ENCODE measurements at regions not wholly inside any gene's neighbourhood (a gene's known extent, or its start where the extent isn't known, plus 50 kb on each side); places are given as distances from the start of the nearest gene placed in this dataset.

DNA sequence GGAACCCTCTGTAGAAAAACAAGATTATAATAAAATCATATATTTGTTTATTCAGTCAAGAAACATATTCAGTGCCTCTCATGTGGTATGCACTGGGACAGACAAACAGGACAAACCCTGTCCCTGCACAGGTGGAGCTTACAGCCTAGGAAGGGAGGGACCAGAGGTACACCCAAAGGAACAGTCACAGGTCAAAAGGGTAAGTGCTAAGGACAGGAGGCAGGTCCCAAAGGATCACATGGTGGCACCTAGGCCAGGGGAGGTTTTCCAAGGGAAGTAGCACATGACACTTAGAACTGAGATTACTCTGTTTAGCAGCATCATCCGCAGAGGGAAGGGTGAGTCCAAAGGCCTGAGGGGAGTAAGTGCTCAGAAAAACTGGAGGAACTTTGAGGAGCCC, 254.4 kb upstream of the ARRDC4 start:
- no peak overlapping the region for H3K27ac ChIP-seq (ENCODE audit: low read length)
- no peaks in the 10 kb centered on the region for H3K4me1 ChIP-seq (ENCODE audit: control insufficient read depth, low read depth, low read length)
- H3K27me3 ChIP-seq (ENCODE audit: control insufficient read depth, insufficient read depth, low read length): no peaks in the 10 kb centered on the region
- H3K36me3 ChIP-seq (ENCODE audit: control insufficient read depth, low read depth, low read length): no peaks in the 10 kb centered on the region
- no peak overlapping the region for H3K4me3 ChIP-seq (ENCODE audit: low read length)
- no peak overlapping the region for H3K9ac ChIP-seq (ENCODE audit: low read length)
- no peaks in the 10 kb centered on the region for H3K9me3 ChIP-seq (ENCODE audit: control insufficient read depth, low read depth, low read length)

GRCh38 chr15:97708252-97708651, 252.3 kb upstream of the ARRDC4 start:
- Histone ChIP-seq H3K27me3 (ENCODE audit: control insufficient read depth, insufficient read depth, low read length) (no peaks in the 10 kb centered on the region), H3K9me3 (ENCODE audit: control insufficient read depth, low read depth, low read length) (no peaks in the 10 kb centered on the region), H3K4me1 (ENCODE audit: control insufficient read depth, low read depth, low read length) (no peaks in the 10 kb centered on the region), H3K27ac (ENCODE audit: low read length) (no peak overlapping the region), H3K36me3 (ENCODE audit: control insufficient read depth, low read depth, low read length) (no peaks in the 10 kb centered on the region), H3K4me3 (ENCODE audit: low read length) (no peak overlapping the region), H3K9ac (ENCODE audit: low read length) (no peak overlapping the region)

DNA sequence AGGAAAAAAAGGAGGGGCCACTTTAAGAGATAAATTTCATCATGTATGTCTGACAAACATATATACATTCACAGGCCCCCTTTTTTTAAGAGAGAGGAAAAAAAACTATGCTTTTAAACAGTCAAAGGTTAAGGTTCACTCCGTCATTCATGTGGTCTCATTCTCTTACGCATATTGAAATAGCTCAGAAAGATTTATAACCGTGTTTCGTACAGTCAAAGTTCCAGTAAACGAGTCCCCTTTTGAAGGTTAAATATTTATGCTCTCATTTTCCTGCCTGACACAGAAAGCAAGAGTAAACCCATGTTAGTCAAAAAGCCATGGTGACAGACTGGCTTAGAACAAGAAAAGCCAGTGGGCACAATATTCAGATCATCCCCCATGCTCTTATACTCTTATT, 248.0 kb upstream of the ARRDC4 start:
- Histone ChIP-seq H3K27me3 (ENCODE audit: control insufficient read depth, insufficient read depth, low read length) (no peaks in the 10 kb centered on the region), H3K4me3 (ENCODE audit: low read length) (no peak overlapping the region), H3K9ac (ENCODE audit: low read length) (no peak overlapping the region), H3K4me1 (ENCODE audit: control insufficient read depth, low read depth, low read length) (no peaks in the 10 kb centered on the region), H3K9me3 (ENCODE audit: control insufficient read depth, low read depth, low read length) (no peaks in the 10 kb centered on the region), H3K36me3 (ENCODE audit: control insufficient read depth, low read depth, low read length) (no peaks in the 10 kb centered on the region), H3K27ac (ENCODE audit: low read length) (no peak overlapping the region)

GRCh38 chr15:97717806-97718205, 242.7 kb upstream of the ARRDC4 start:
- Histone ChIP-seq H3K27ac (ENCODE audit: low read length) (no peak overlapping the region), H3K9ac (ENCODE audit: low read length) (no peak overlapping the region)

GRCh38 chr15:97718509-97718908, 242.0 kb upstream of the ARRDC4 start:
- H3K36me3 ChIP-seq (ENCODE audit: control insufficient read depth, low read depth, low read length): no peaks in the 10 kb centered on the region
- H3K9ac ChIP-seq (ENCODE audit: low read length): no peak overlapping the region
- H3K9me3 ChIP-seq (ENCODE audit: control insufficient read depth, low read depth, low read length): no peaks in the 10 kb centered on the region

More at GRCh38 chr15:97717806-97718205, 242.7 kb upstream of the ARRDC4 start:
- no peaks in the 10 kb centered on the region for H3K36me3 ChIP-seq (ENCODE audit: control insufficient read depth, low read depth, low read length)
- no peaks in the 10 kb centered on the region for H3K4me1 ChIP-seq (ENCODE audit: control insufficient read depth, low read depth, low read length)
- H3K9me3 ChIP-seq (ENCODE audit: control insufficient read depth, low read depth, low read length): no peaks in the 10 kb centered on the region
- H3K4me3 ChIP-seq (ENCODE audit: low read length): no peak overlapping the region
- no peaks in the 10 kb centered on the region for H3K27me3 ChIP-seq (ENCODE audit: control insufficient read depth, insufficient read depth, low read length)

DNA sequence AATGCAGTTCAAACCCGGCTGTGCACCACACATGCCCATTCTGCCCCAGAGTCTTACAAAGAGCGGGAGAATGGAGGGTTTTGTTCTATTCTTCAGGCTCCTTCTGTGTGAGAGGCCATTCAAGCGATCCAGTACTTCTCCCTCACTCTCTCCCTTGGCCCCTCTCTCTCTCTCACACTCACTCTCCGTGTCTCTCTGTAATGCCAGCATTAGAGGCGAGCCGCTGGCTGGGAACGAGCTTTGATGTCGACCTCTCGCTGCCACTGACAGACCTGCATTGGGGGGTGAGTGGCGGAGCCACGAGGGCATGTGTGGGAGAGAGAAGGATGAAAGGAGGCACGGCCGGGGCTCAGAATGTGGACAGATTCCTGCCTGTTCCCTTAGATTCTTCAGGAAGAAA, 231.7 kb upstream of the ARRDC4 start:
- Histone ChIP-seq H3K27ac (ENCODE audit: low read length) (no peak overlapping the region), H3K9me3 (ENCODE audit: control insufficient read depth, low read depth, low read length) (no peaks in the 10 kb centered on the region), H3K36me3 (ENCODE audit: control insufficient read depth, low read depth, low read length) (no peaks in the 10 kb centered on the region), H3K9ac (ENCODE audit: low read length) (no peak overlapping the region), H3K4me3 (ENCODE audit: low read length) (no peak overlapping the region), H3K27me3 (ENCODE audit: control insufficient read depth, insufficient read depth, low read length) (no peaks in the 10 kb centered on the region), H3K4me1 (ENCODE audit: control insufficient read depth, low read depth, low read length) (no peaks in the 10 kb centered on the region)

More at GRCh38 chr15:97718509-97718908, 242.0 kb upstream of the ARRDC4 start:
- no peak overlapping the region for H3K27ac ChIP-seq (ENCODE audit: low read length)
- no peaks in the 10 kb centered on the region for H3K4me1 ChIP-seq (ENCODE audit: control insufficient read depth, low read depth, low read length)
- no peak overlapping the region for H3K4me3 ChIP-seq (ENCODE audit: low read length)
- no peaks in the 10 kb centered on the region for H3K27me3 ChIP-seq (ENCODE audit: control insufficient read depth, insufficient read depth, low read length)

- H3K36me3 ChIP-seq (ENCODE audit: control insufficient read depth, low read depth, low read length): no peaks in the 10 kb centered on the region
These were observed 231.2 kb upstream of the ARRDC4 start for GRCh38 chr15:97729270-97729669.

DNA sequence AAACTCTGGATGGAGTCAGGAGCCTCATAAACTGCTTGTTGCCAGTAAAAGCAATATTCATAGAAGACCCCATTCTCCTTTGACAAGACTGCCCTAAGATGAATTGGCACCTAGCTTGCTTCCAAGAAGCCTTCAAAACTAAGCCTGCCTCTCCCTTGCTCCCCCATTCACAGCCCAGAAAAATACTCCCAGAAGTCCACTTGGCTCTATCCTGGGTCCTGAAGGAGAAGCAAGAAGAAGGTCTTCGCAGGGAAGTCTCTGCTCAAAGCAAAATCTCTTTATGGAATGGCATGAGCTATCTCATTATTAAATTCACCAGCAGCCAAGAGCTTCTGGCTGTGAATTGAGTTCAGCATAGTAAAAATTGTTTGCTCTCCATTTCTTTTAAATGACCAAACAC, 230.2 kb upstream of the ARRDC4 start:
- no peak overlapping the region for H3K4me3 ChIP-seq (ENCODE audit: low read length)
- H3K27me3 ChIP-seq (ENCODE audit: control insufficient read depth, insufficient read depth, low read length): no peaks in the 10 kb centered on the region
- no peaks in the 10 kb centered on the region for H3K9me3 ChIP-seq (ENCODE audit: control insufficient read depth, low read depth, low read length)
- no peak overlapping the region for H3K27ac ChIP-seq (ENCODE audit: low read length)
- H3K36me3 ChIP-seq (ENCODE audit: control insufficient read depth, low read depth, low read length): no peaks in the 10 kb centered on the region
- no peak overlapping the region for H3K9ac ChIP-seq (ENCODE audit: low read length)
- no peaks in the 10 kb centered on the region for H3K4me1 ChIP-seq (ENCODE audit: control insufficient read depth, low read depth, low read length)

More at GRCh38 chr15:97729270-97729669, 231.2 kb upstream of the ARRDC4 start:
- Histone ChIP-seq H3K27ac (ENCODE audit: low read length) (no peak overlapping the region), H3K4me1 (ENCODE audit: control insufficient read depth, low read depth, low read length) (no peaks in the 10 kb centered on the region), H3K9ac (ENCODE audit: low read length) (no peak overlapping the region), H3K4me3 (ENCODE audit: low read length) (no peak overlapping the region), H3K27me3 (ENCODE audit: control insufficient read depth, insufficient read depth, low read length) (no peaks in the 10 kb centered on the region), H3K9me3 (ENCODE audit: control insufficient read depth, low read depth, low read length) (no peaks in the 10 kb centered on the region)

GRCh38 chr15:97731859-97732258, 228.6 kb upstream of the ARRDC4 start:
- no peak overlapping the region for H3K9ac ChIP-seq (ENCODE audit: low read length)
- H3K27me3 ChIP-seq (ENCODE audit: control insufficient read depth, insufficient read depth, low read length): no peaks in the 10 kb centered on the region
- H3K27ac ChIP-seq (ENCODE audit: low read length): no peak overlapping the region
- H3K4me3 ChIP-seq (ENCODE audit: low read length): no peak overlapping the region
- no peaks in the 10 kb centered on the region for H3K4me1 ChIP-seq (ENCODE audit: control insufficient read depth, low read depth, low read length)
- H3K36me3 ChIP-seq (ENCODE audit: control insufficient read depth, low read depth, low read length): no peaks in the 10 kb centered on the region
- H3K9me3 ChIP-seq (ENCODE audit: control insufficient read depth, low read depth, low read length): no peaks in the 10 kb centered on the region

DNA sequence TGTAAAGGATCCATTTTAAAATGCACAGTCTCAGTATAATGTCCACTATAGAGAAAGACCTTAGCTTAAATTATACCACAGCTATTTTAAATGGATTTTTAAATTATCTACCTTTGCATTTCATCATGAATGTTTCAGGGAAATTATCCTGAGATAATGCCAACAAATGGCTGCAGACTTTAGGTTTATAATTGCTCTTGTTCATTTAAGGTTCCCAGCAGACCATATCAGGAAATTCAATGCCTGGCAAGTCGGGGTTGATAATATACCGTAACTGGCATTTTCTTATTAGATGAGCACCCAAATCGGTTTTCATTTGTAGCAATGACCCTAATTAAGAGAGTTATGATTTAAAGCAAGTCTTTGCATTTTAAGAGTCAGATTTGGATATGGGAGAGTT, 227.1 kb upstream of the ARRDC4 start:
- H3K36me3 ChIP-seq (ENCODE audit: control insufficient read depth, low read depth, low read length): no peaks in the 10 kb centered on the region
- no peaks in the 10 kb centered on the region for H3K9me3 ChIP-seq (ENCODE audit: control insufficient read depth, low read depth, low read length)
- H3K27me3 ChIP-seq (ENCODE audit: control insufficient read depth, insufficient read depth, low read length): no peaks in the 10 kb centered on the region
- H3K27ac ChIP-seq (ENCODE audit: low read length): no peak overlapping the region
- no peaks in the 10 kb centered on the region for H3K4me1 ChIP-seq (ENCODE audit: control insufficient read depth, low read depth, low read length)
- H3K4me3 ChIP-seq (ENCODE audit: low read length): no peak overlapping the region
- no peak overlapping the region for H3K9ac ChIP-seq (ENCODE audit: low read length)

DNA sequence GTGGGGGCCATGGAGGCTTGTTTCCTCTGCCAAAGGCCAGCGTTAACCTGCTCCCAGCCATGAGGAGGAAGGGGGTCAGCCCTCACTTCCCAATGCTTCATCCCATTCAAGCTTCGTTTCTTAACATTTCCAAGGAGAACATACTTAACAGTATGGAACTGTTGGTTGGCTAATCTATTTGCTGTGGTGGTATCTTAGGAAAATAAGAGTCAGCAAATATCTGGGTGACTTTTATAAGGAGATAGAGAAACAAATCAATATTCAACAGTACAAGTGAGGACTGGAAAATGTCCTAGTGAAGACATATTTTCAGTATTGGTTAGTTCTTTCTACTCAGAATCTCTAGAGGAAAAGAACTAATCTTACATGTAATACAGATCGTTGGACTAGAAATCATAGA, 223.8 kb upstream of the ARRDC4 start:
- H3K4me1 ChIP-seq (ENCODE audit: control insufficient read depth, low read depth, low read length): no peaks in the 10 kb centered on the region
- no peaks in the 10 kb centered on the region for H3K27me3 ChIP-seq (ENCODE audit: control insufficient read depth, insufficient read depth, low read length)
- no peaks in the 10 kb centered on the region for H3K36me3 ChIP-seq (ENCODE audit: control insufficient read depth, low read depth, low read length)
- no peak overlapping the region for H3K9ac ChIP-seq (ENCODE audit: low read length)
- no peak overlapping the region for H3K4me3 ChIP-seq (ENCODE audit: low read length)
- no peak overlapping the region for H3K27ac ChIP-seq (ENCODE audit: low read length)
- no peaks in the 10 kb centered on the region for H3K9me3 ChIP-seq (ENCODE audit: control insufficient read depth, low read depth, low read length)

- no peak overlapping the region for H3K9ac ChIP-seq (ENCODE audit: low read length)
- H3K27me3 ChIP-seq (ENCODE audit: control insufficient read depth, insufficient read depth, low read length): no peaks in the 10 kb centered on the region
- H3K27ac ChIP-seq (ENCODE audit: low read length): no peak overlapping the region
- H3K4me3 ChIP-seq (ENCODE audit: low read length): no peak overlapping the region
- H3K36me3 ChIP-seq (ENCODE audit: control insufficient read depth, low read depth, low read length): no peaks in the 10 kb centered on the region
- no peaks in the 10 kb centered on the region for H3K9me3 ChIP-seq (ENCODE audit: control insufficient read depth, low read depth, low read length)
- H3K4me1 ChIP-seq (ENCODE audit: control insufficient read depth, low read depth, low read length): peaks cover 9% of the 10 kb centered on the region
These were observed 214.9 kb upstream of the ARRDC4 start for GRCh38 chr15:97745481-97746071.

Data from iPS-18a (cell line).